Activated T-cell treated with anti-CD3 and anti-CD28 coated beads for 4 hours (primary cell): ENCODE measurements at regions not wholly inside any gene's neighbourhood (a gene's known extent, or its start where the extent isn't known, plus 50 kb on each side); places are given as distances from the start of the nearest gene placed in this dataset.

Source experiments
- DNase-seq: peaks from one replicate; pipeline ENCODE4 v3.0.0-alpha.2; 2020

DNA sequence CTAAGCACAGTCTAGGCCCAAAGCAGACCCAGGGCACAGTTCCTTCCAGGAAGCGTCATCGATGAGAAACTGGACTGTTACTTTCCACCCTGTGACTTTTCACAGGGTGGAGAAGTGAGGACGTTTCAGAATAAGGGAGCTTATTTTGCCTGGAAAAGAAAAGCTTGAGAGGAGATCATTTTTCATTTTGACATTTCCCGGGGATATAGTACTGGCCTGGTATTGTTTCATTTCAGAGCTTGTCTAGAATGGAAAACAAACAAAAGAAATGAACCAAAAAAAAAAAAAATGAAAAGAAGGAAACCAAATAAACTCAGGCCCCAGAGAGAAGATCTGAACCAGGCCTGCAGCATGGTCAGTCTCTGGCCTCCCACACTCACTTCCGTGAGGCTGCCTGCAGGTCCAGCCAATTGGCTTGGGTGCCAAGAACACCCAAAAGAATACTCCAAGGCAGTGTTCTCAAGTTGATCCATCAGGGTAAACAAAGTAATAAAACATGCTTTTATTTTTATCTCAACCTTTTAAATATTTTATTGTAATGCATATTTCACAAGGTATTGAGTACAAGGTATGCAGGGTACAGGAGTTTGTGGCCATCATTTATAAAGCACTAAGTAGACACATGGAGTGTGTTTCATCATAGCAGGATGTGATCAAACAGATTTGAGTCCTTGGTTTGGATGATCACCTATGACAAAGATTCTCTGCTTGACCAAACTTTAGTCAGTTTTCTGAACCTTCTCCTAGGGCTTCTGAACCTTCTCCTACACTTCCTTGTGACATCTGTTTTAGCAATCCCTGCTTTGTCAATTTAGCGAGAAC, 176.9 kb upstream of the GGTLC1 start:
- no peak for DNase-seq

GRCh38 chr20:24164360-24164759, 175.8 kb upstream of the GGTLC1 start:
- DNase-seq = no peak

DNA sequence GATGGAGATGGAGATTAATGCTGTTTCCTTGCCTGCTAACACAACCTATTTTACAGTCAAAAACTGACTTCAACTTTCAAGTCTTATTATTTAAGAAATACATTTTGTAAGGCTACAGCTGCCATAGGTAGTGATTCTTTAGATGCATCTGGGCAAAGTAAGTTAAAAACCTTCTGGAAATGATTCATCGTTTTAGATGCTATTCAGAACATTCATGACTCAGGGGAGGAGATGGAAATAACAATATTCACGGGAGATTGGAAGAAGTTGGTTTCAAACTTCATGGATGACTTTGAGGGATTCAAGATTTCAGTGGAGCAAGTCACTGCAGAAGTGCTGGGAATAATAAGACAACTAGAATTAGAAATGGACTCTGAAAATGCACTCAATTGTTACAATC, 174.9 kb upstream of the GGTLC1 start:
- DNase-seq = no peak

DNA sequence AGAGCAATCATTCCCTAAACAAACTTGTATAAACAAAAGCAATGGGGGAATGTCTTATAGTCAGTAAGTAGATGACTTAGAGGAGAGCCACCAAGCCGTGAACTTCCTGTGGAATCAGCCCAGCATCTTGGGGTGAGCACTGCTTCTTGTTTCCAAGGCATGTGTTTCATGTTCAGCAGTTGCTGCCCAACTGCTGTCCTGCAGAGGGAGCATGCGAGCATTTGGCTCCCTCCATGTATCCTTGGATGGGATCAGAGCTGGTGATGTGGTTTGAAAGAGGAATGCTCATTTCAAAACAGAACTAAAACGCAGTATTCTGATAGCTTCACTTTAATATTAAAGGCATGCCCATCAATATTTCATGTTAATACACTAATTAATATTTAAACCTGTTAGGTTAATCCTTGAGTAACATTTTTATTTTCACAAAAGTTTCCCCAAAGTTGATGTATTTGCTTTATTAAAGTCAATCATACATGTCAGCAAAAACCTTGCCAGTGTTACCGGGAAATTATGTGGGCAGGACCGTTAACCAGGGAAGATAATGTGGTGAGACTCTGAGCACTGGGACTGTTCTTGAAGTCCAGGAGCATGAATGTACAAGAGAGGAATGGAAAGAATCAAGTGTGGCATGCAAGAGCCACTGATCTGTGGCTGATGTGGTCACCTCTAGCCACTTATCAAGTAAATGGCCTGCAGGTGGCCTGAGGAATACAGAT, 172.1 kb upstream of the GGTLC1 start:
- DNase-seq = no peak

DNA sequence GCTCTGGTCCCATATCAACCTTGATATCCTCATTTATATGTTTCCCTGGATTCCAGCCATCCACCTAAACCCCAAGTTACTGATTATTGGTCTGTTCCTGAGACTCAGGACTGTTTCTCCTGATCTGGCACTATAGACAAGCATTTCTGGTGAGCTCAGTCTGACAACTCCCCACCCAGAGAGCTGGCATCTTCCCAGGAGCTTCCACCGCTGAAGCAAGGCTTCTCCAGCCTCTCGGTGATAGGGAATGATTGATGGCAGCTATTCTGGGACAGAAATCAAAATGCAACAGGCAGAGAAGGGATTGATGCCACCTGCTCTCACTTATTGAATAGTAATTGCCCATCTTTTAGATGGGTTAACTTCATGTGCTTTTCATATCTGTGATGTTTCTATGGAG, 169.7 kb upstream of the GGTLC1 start:
- DNase-seq = no peak

DNA sequence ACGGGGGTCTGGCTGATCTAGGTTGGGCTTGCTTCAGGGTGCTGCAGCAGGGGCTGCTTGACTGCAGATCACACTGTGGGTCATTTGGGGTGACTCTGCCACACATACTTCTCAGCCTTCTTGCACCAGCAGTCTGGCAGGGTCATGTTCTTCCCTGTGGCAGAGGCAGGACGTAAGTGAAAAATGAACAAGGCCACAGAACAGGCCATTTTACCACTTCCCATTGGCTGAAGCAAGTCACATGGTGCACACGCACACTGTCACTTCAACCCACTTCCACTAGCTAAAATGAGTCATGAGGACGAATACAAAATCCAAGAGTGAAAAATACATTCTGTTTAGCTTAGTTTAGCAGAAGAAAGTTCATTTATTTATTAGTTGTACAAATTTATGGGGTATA, 168.6 kb upstream of the GGTLC1 start:
- DNase-seq = no peak

DNA sequence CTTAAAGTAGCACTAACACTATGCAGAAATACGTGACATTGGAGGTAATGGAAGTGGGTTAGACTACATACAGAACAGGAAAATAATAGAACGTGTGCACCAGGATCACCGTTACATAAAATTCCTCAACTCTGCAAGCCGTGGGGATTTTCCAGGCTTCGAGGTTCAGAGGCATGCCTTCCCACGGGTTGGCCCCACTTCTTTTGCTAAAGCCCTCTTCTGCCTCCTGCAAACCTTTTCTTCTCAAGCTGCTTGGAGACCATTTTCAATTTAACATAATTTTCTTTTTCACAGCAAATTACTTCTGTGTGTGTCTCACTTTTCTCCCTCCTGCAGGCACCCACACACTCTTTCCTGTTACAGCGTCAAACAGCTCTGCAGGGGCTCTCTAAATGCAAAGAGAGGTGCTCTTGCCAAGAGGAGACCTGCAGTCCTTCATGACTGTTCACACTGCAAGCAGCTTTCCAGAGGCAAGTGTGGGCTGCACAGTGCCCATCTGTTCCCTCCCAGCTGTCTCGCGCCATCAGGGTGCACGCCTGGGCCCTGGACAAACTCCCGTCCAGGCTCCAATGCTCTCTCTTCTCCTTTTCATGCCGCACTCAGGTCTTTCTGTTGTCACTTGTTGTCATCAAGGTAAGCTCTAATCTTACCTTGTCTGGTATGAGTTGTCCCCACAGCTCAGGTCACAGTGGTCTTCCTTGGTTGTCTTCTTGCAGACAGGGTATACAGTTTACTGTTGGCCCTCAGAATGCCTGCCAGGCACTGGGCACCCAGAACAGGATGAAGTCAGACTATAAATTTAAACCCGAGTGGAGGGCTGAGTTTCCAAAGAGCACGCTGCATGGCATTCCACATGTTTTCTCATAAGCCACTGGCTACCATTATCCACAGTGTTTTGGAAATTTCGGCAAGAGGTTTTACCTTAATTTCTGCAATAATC, 164.8 kb upstream of the GGTLC1 start:
- no peak for DNase-seq

- DNase-seq = no peak
These were observed 163.2 kb upstream of the GGTLC1 start for GRCh38 chr20:24151621-24152294.

- DNase-seq = no peak
These were observed 161.8 kb upstream of the GGTLC1 start for GRCh38 chr20:24150406-24150805.

GRCh38 chr20:24149881-24150307, 161.3 kb upstream of the GGTLC1 start:
- no peak for DNase-seq

DNA sequence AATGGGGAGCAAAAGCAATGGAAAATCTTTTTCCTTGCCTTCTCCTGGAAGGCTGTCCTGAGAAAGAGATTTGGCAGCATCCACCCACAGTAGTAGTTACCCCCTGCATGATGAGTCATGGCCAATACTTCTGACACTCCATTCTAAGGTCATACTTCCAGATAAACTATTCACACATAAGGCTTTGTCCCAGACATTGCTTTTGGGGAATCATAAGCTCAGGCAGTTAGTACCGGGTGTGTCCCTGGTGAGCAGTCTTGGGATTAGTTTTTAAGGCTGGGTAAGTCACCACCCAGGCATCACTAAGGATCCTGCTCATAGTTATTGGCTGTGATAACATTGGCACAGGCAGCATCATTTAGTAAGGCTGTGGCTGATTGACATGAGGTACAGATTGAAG, 160.6 kb upstream of the GGTLC1 start:
- no peak for DNase-seq

GRCh38 chr20:24148372-24148771, 159.8 kb upstream of the GGTLC1 start:
- no peak for DNase-seq

- DNase-seq = no peak
These were observed 159.4 kb upstream of the GGTLC1 start for GRCh38 chr20:24147961-24148360.

DNA sequence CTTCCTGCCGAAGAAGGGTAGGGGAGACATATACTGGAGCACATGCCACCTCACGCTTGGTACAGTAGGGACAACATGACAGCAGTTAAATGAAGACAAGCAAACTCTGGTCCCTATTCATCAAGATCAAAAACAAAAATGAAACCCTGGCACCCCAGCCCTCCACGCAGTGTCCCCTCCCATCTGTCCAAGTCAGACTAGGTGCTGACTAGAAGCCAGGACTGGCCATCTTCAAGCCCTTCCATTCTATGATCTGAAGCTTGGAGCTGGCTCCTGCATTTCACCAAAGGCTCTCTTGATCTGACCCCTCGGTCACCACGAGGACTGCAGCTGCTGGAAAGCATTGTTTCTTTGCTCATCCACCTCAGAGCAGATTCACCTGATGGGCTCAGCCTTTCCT, 158.9 kb upstream of the GGTLC1 start:
- DNase-seq = no peak

DNA sequence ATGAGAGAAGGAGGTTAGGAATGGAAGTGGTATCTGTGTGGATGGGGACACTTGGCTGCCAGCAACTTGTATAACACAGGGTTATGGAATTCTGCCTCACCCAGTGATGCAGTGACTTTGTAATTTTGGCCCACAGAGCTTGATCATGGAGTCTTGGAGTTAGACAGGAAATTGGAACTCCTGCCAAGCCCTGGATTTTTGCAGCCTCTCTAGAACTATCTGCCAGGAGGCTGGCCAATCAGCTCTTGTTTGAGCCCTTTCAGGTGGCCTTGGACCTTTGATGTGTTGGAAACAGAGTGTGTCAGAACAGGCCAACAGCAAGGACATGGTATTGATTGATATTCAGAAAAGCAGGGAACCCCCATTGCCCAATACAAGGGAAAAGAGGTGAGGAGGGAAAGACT, 157.7 kb upstream of the GGTLC1 start:
- DNase-seq = no peak

DNA sequence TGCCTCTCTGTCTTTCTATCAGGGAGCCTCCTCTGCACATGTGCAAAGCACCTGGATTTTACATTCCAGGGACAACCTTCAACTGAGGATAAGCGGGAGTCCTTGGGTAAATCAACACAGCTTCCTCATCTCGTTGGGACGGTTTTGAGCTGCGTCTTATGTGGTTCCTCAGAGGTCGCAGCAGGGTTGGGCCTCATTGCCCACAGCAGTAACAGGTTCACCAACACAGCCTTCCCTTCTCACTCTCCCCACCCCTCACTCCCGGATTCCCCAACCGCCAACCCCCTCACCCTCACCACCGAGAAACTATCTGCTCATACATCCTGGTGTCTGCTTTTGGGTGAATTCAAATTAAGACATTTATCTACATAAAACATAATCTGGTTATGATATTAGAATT, 155.8 kb upstream of the GGTLC1 start:
- no peak for DNase-seq

- no peak for DNase-seq
These were observed 152.5 kb upstream of the GGTLC1 start for GRCh38 chr20:24141111-24141510.

DNA sequence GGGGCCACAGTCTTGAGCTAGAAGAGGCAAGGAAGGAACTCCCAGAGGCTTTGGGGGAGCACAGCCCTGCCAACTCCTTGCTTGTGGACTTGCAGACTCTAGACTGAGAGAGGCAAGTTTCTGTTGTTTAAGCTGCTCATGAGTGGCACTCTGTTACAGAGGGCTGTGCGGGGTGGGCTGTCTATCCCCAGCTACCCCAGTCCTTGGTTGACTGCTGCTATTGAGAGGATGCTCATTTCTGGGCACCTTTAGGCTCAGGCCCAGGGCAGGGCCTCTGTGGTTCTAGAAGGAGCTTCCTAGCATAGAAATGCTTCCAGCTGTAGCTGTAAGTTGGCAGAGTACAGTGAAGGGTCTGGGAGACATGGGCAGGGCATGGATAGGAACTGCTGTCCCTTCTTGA, 151.3 kb upstream of the GGTLC1 start:
- no peak for DNase-seq

DNA sequence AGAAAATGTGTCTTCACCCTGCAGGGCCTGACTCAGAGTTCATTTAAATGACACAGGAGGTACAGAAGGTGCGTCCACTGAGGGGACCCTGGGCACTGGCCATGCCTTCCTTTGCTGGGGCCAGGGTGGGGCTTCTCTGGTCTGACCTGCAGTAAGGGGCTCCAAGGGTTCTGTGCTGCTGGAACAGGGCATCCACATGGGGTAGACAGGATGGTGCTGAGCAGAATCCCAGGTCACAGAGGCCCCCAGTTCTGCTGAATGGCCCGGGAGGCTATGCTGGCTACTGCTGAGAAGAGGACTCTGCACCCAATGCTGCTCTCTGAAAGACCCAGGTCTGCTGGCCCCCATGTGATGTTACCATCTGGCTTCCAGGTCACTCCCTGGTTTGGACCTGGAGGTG, 150.4 kb upstream of the GGTLC1 start:
- no peak for DNase-seq

- no peak for DNase-seq
These were observed 149.7 kb upstream of the GGTLC1 start for GRCh38 chr20:24138196-24138857.

DNA sequence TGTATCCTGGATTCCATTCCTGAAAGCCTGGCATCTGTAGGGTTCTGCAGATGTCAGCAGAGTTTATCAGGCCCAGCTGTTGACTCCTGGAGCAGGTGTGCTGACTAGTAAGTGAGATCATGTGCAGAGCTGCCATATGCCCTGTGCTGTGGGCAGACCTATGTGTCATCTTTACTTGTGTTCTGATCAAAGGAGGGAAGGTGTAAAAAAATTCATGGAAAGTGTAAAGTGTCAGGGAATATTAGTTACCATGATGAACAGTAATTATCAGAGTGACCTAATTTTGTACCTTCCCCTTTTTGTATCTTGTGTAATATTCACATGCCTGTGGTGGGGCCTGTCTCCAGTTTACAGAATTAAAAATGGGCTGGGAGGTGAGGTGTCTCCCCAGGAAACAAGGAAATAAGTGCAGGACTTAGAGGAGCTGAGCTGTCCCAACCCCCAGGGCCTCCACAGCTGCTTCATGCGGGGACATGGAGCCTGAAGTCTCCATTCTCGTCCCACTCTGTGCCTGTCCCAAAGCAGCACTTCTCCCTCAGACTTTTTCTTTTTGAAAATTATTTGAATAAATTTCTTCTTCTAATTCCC, 148.2 kb upstream of the GGTLC1 start:
- DNase-seq = no peak

- no peak for DNase-seq
These were observed 147.2 kb upstream of the GGTLC1 start for GRCh38 chr20:24135781-24136180.
